GM20000 (cell line): ENCODE measurements at regions not wholly inside any gene's neighbourhood (a gene's known extent, or its start where the extent isn't known, plus 50 kb on each side); places are given as distances from the start of the nearest gene placed in this dataset.
A peak's percentile ranks its signal among the peaks of the same experiment; 100 is the strongest.

Experiments used
- DNase-seq: peaks from one replicate; pipeline ENCODE4 v3.0.0; 2012; ENCODE audit warnings: low spot score
- CTCF ChIP-seq: IDR thresholded peaks from 2 replicates; pipeline ENCODE4 v1.5.1; 2012; ENCODE audit warnings: mild to moderate bottlenecking, control low read depth; ENCODE audit errors: extremely low read depth, missing control alignments

- TF ChIP-seq CTCF = no peak
- DNase-seq = no peak
Measured at GRCh38 chr6:97427648-97428047, 144.6 kb upstream of the MMS22L start.

- no peak for DNase-seq
- no peak for TF ChIP-seq CTCF
Measured at GRCh38 chr6:97437087-97437486, 154.1 kb upstream of the MMS22L start.

- peak; percentile 2 for DNase-seq
- TF ChIP-seq CTCF = no peak
Measured at GRCh38 chr6:97438011-97438671, 155.1 kb upstream of the MMS22L start.

- TF ChIP-seq CTCF = no peak
- no peak for DNase-seq
Measured at GRCh38 chr6:97440590-97441176, 157.7 kb upstream of the MMS22L start.

GRCh38 chr6:97443408-97444080 lies 160.5 kb upstream of the MMS22L start:
- DNase-seq = no peak
- no peak for TF ChIP-seq CTCF

- no peak for DNase-seq
- no peak for TF ChIP-seq CTCF
Measured at GRCh38 chr6:97445407-97445806, 162.4 kb upstream of the MMS22L start.

- no peak for DNase-seq
- no peak for TF ChIP-seq CTCF
Measured at GRCh38 chr6:97449444-97449966, 166.5 kb upstream of the MMS22L start.
